ENCODE measurements at regions not wholly inside any gene's neighbourhood (a gene's known extent, or its start where the extent isn't known, plus 50 kb on each side); places are given as distances from the start of the nearest gene placed in this dataset.
"Not testable (repeated sequence)": the region's sequence is repeated elsewhere in the genome, so short reads cannot be mapped to it uniquely, and the experiment has no call there.

GRCh38 chr9:34907044-34907443, 51.0 kb upstream of the PHF24 start:
- DNase-seq = no peak

DNA sequence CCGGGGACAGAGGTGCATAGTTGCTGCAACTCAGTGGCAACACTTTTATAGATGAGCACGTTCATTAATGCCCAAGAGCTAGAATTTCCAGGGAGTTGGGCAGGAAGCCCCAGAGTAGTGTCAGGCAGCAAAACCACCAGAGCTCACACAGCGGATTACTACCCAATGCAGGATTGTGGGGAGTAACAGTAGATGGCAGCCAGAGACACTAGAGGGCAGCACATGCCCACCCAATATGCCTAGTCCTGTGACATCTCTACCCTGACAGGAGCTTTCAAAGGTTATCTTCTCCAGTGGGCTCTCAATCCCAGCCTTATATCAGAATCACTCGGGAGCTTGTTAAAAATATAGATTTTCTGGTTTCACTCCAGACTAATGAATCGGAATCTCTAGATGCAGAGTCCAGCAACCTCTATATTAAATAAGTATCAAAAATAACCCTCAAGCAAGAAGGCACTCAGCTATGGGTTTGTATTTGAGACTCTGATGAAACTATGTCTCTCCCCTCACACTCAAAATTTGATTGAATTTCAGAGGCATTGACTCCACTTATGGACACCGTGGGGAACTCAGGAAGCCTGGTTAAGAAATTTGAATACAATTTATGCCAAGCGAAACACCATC, 58.4 kb upstream of the PHF24 start:
- peak; percentile 87 for DNase-seq

- no peak for DNase-seq
These were observed 59.2 kb upstream of the PHF24 start for GRCh38 chr9:34898846-34899245.

DNA sequence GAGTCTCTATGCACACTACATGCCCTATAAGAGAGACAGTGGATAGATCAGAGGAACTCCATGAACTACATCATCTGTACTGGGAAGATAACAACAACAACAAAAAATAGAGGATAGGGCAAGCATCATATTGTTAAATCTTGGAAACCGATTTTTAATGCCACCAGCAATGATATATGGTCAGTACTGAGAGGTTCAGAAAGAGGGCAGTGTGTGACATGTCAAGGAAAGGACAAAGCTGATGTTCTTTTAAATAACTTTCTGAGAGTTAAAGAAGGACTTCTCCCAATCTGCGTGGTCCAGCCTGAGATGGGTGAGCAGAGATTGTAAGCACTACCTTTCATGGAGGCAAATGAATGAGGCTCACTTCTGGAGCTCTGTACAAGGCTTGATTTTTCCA, 62.0 kb upstream of the PHF24 start:
- peak; percentile 9 for DNase-seq

GRCh38 chr9:34892886-34893285, 65.2 kb upstream of the PHF24 start:
- DNase-seq = no peak

- DNase-seq = no peak
These were observed 66.7 kb upstream of the PHF24 start for GRCh38 chr9:34891386-34891785.

- DNase-seq = no peak
These were observed 70.2 kb upstream of the PHF24 start for GRCh38 chr9:34887841-34888240.

- DNase-seq = no peak
These were observed 73.3 kb upstream of the PHF24 start for GRCh38 chr9:34884747-34885189.

- peak; percentile 2 for DNase-seq
These were observed 82.0 kb upstream of the PHF24 start for GRCh38 chr9:34876096-34876495.

DNA sequence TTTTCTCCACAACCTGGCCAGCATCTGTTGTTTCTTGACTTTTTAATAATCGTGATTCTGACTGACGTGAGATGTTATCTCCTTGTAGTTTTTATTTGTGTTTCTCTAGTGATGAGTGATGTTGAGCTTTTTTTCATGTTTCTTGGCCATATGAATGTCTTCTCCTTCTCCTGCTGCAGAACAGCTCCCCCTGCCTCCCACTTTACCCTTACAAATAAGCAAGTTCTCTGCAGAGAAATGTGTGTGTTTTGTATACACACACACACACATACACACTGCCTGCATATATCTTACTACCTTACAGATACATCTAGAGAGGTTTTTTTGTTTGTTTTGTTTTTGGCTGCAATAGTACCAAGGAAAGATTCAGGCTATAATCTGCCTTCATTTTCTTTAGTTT, 88.7 kb upstream of the PHF24 start:
- DNase-seq = peak; percentile 34

DNA sequence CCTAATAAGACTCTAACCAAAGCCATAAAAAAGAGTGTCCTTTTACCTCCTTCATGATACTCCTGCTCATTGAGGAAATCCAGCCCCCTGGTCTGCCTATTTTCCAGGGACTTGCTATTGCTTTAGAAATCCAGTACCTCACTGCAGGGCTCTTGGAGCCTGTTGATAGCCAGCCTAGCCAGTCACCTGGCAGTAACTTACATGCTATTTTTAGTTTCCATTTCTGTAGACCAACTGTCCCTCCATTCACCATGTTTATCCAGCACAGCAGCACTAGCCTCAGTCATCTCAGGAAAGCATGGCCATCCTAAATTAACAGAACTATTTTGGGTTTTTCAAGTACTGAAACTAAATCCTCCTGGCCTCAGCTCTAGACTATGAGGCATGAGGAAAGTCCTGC, 91.5 kb upstream of the PHF24 start:
- DNase-seq = no peak

DNA sequence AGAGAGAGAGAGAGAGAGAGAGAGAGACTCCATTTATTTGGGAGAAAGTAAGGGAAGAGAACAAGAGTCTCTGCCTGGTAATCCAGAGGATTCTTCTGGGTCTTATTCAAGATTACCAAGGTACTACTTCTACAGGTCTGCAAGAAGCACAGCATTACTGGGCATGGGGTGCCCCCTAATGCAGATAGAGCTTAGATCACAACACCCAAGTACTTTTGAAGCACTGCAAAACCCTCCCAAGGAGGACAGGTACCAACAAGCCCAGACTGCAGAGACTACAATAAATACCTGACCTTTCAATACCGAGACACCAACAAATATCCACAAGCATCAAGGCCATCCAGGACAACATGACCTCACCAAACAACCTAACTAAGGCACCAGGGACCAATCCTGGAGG, 94.7 kb upstream of the PHF24 start:
- no peak for DNase-seq

DNA sequence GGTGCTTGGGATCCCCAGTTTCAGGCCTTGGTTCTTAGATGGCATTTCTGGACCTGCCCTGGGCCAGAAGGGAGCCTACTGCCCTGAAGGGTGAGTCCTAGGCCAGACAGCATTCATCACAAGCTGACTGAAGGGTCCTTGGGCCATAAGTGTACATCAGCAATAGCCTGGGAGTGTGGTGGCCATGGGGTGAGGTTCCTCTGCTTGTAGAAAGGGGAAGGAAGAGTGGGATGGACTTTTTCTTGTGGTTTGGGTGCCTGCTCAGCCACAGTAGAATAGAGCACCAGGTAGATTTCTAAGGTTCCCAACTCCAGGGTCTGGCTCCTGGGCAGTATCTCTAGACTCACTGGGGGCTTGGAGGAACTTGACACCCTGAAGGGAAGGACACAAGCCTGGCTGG, 95.2 kb upstream of the PHF24 start:
- no peak for DNase-seq

- no peak for DNase-seq
These were observed 96.0 kb upstream of the PHF24 start for GRCh38 chr9:34862043-34862442.

DNA sequence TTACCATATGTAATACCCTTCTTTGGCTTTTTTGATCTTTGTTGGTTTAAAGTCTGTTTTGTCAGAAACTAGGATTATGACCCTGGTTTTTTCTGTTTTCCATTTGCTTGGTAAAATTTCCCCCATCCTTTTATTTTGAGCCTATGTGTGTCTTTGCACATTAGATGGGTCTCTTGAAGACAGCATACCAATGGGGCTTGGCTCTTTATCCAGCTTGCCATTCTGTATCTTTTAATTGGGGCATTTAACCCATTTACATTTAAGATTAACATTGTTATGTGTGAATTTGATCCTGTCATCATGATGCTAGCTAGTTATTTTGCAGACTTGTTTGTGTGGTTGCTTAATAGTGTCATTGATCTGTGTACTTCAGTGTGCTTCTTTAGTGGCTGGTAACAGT, 103.1 kb upstream of the PHF24 start:
- not testable (repeated sequence) for DNase-seq

DNA sequence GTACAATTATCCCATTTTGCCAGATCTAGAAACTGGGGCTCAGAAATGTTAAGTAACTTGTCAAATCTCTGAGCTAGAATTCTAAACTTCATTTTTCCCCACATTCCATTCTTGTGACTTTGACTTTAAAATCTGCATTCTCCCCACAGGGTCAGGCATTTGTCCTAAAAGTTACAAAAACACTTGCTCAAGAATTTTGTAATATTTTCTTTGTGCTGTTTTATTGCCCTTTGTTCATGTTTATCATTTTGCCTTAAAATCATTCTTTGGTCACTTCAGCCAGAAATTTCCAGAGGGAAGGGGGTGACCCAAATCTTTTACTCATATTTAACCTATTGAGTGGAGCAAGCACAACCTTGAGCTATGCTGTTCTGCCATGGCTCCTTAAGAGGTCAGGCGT, 120.1 kb upstream of the CCL21 start:
- DNase-seq = no peak

- DNase-seq = no peak
These were observed 117.1 kb upstream of the CCL21 start for GRCh38 chr9:34826999-34827538.

- no peak for DNase-seq
These were observed 115.8 kb upstream of the CCL21 start for GRCh38 chr9:34825775-34826174.

DNA sequence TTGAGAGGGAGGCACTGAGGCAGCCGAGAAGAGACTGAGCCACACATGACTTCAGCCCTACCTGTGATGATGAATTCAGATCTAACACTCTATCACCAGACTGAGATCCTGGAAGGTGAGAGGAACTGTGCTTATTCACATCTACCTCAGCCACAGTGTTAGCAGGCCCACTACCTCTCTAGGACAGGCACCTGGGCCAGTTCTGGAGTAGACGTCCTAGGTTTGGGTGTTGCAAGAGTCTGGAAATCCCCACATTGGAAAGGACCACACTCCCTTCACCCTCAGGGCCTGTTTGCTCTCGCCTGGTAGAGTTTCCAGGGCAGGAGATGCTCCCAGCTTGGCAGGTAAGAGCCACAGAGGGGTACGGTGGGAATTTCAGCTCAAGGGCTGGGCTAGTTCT, 113.8 kb upstream of the CCL21 start:
- no peak for DNase-seq

- no peak for DNase-seq
These were observed 100.2 kb upstream of the CCL21 start for GRCh38 chr9:34810187-34810524.

DNA sequence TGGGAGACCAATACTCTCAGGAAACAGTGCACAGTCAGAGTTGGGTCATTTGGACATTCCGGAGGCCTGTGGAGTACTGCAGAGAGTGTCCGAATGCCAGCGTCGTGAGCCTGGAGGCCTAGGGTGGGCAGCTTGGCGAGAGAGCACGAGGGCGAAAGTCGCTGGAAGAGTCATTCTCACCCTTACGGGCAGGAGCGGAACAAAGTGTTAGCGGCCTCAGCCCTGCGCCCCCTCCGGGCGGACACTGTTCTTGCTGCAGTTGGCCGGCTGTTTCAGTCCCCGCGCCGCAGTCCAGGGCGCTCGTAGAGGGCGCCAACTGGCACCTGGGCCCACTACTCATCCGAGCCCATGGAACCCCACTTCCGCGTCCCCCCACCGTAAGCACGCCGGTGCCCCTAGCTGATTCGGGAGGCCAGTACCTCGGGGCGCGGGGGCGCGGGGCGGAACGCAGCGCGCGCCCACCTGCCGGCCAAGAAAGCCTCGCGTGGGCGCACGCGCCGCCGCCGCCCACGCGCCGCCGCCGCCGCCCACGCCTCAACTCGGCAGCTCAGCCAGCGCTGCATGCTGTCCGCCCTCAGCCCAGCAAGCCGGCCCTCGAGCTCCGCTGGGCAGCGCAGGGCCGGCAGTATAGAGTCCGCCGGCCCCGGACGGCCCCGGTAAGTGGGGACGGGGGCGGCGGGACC, 99.7 kb upstream of the CCL21 start:
- no peak for DNase-seq

DNA sequence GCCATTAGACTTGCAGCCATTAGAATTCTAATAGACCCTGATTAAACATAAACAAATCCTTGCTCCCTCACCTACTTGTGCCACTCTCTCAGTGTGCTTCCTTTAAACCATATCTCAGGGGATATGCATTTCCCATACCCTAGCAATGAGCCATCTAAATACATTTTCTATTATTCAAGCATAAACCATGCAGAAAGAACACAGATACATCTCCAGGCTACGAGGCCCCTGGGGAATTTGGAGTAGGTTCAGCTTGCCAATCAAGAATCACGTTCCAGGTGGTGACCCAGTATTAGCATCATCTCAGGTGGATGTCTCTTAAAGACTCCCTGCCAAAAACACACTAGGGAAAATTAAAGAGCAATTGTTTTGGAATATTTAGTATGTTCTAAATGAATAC, 93.0 kb upstream of the CCL21 start:
- DNase-seq = no peak

GRCh38 chr9:34797367-34797766, 87.4 kb upstream of the CCL21 start:
- no peak for DNase-seq

GRCh38 chr9:34796924-34797323, 87.0 kb upstream of the CCL21 start:
- no peak for DNase-seq

DNA sequence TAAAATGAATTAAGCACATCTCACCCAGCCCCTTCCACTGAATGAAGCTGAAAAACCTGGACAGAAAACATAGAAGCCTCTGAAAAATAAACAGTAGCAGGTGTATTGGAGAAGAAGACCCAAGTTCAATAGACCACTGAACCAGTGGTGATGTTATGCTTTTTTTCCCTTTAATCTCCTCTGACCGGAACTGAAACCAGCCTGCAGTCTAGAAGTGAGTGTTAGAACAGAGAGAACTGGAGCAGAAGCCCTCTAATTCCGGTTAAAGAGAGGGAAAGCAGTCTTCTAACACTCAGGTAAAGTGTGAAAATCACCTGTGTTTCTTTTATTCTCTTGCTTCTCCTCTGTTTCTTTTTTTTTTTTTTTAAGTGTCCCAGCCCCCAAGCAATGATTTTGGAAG, 83.5 kb upstream of the CCL21 start:
- no peak for DNase-seq

Measured in OCI-M1 (cell line).